GM19239 (cell line): ENCODE measurements at regions not wholly inside any gene's neighbourhood (a gene's known extent, or its start where the extent isn't known, plus 50 kb on each side); places are given as distances from the start of the nearest gene placed in this dataset.
"Not testable (repeated sequence)": the region's sequence is repeated elsewhere in the genome, so short reads cannot be mapped to it uniquely, and the experiment has no call there.

Experiments used
- DNase-seq: peaks from one replicate; pipeline ENCODE4 v3.0.0; 2011; ENCODE audit warnings: low spot score; ENCODE audit not compliant: insufficient read length
- FAIRE-seq: peaks from 2 replicates; lab custom pipeline; 2011; peaks lifted over from hg19 to GRCh38; lab: Jason Lieb, UNC

DNA sequence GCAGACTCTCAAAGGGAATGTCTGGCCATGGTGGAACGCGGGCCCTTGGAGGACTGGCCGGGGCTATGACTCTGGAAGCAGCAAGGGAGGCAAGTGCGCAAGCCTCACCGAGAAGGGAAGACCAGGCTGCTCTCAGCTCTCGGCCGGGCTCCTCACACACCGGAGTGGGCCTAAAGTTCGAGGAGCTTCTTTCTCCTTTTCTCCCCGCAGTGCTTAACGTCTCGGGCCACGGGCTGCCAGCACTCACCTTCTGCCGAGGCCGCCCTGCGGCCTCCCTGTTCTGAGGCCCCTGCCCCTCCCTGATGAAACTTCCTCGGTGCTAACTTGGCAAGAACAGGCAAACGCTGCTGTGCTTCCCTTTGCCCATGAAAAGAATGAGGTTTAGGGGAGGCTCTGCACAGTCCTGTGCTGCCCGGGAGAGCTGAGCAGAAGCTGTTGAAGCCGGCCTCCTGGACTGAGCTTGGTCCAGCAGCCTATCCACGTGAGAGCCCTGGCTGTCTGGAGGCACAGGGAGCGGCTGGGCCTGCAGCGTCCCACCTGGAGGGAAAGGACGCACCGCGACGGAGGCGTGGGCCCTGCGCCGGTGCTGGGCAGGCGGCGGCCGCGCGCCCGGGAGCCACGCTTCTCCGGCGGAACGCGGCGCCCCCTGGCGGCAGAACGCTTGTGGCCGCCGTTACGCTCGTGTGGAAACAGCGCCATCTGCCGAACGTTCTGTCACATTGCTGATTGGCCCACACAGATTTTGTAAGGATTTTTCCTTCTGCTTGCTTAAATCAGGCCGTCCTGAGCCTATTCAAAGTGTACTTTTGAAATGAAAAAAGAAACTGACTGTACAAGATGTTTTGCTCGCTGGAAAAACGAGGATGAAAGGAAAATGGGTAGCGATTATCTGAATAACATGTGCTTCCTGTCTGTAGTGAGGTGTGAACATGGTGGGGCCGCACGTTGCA, 65.0 kb upstream of the TMEM45B start:
- FAIRE-seq (peak; percentile 79), DNase-seq (peak; percentile 41)

- DNase-seq (no peak), FAIRE-seq (no peak)
Observed at GRCh38 chr11:129751511-129751910, 64.1 kb upstream of the TMEM45B start.

DNA sequence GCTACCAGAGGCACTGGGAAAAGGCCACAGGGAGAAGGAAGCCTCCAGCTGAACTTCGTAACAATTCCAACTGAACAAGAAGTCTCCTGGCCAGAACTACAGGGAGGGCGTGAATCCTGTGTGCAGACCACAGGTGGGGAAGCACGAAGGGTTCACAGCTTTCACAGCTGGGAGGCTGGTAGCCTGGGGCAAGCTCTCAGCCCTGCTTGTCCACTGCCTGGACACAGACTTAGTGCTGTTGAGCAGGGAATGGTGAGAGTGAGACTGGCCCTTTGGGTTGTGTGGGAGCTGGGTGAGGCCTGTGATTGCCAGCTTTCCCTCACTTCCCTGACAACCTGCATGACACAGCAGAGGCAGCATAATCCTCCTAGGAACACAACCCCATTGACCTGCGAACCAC, 52.1 kb upstream of the TMEM45B start:
- not testable (repeated sequence) for DNase-seq, FAIRE-seq

DNA sequence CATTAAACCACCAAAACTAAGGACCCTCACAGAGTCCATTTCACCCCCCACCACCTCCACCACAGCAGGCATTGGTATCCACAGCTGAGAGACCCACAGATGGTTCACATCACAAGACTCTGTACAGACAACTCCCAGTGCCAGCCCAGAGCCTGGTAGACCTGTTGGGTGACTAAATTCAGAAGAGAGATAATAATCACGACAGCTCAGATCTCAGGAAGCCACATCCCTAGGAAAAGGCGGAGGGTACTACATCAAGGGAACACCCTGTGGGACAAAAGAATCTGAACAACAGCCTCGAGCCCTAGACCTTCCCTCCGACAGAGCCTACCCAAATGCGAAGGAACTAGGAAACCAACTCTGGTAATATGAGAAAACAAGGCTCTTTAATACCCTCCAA, 51.4 kb upstream of the TMEM45B start:
- not testable (repeated sequence) for FAIRE-seq, DNase-seq
